Activated CD4-positive, alpha-beta T cell treated with anti-CD3 and anti-CD28 coated beads for 36 hours (primary cell): ENCODE measurements at regions not wholly inside any gene's neighbourhood (a gene's known extent, or its start where the extent isn't known, plus 50 kb on each side); places are given as distances from the start of the nearest gene placed in this dataset.
A peak's percentile ranks its signal among the peaks of the same experiment; 100 is the strongest.
"Not testable (repeated sequence)": the region's sequence is repeated elsewhere in the genome, so short reads cannot be mapped to it uniquely, and the experiment has no call there.

Source experiments
- ATAC-seq: fragments of 200-7000 bp; cut with Tn5 transposase; one replicate; pipeline ENCODE4 v1.10.0; 2021; ENCODE audit warnings: mild to moderate bottlenecking, moderate library complexity
- CTCF ChIA-PET: fragments of 350-600 bp; sonication (Branson Sonifier 250); formaldehyde crosslinking; loops from one replicate; lab custom pipeline; 2021; ENCODE audit warnings: antibody characterized with exemption; lab: Charles Lee
- POLR2A ChIA-PET: fragments of 350-600 bp; sonication (Branson Sonifier 250); formaldehyde crosslinking; loops from one replicate; lab custom pipeline; 2021; ENCODE audit warnings: antibody characterized with exemption, inconsistent platforms; lab: Charles Lee
- DNase-seq: peaks from one replicate; pipeline ENCODE4 v3.0.0-alpha.2; 2020
- H3K27ac Mint-ChIP-seq: one replicate; pipeline ENCODE4 v1.8.0; 2021; ENCODE audit warnings: mixed read lengths
- H3K27me3 Mint-ChIP-seq: one replicate; pipeline ENCODE4 v1.8.0; 2021; ENCODE audit warnings: mixed read lengths
- H3K36me3 Mint-ChIP-seq: one replicate; pipeline ENCODE4 v1.8.0; 2021; ENCODE audit warnings: low read depth, mixed read lengths
- H3K4me1 Mint-ChIP-seq: one replicate; pipeline ENCODE4 v1.8.0; 2021; ENCODE audit warnings: mixed read lengths
- H3K4me3 Mint-ChIP-seq: one replicate; pipeline ENCODE4 v1.8.0; 2021; ENCODE audit warnings: mild to moderate bottlenecking, moderate library complexity, mixed read lengths
- H3K9me3 Mint-ChIP-seq: one replicate; pipeline ENCODE4 v1.8.0; 2021; ENCODE audit warnings: low read depth, mixed read lengths
- intact Hi-C, 2 experiments: fragments of 100-400 bp; cut with DNase I in 1 of 2; cut with micrococcal nuclease in 1 of 2; formaldehyde crosslinking; loops; one replicate each; pipeline versions ENCODE4 v1.14.2 to v1.15.1; 2022 to 2024; cut with DNase I, micrococcal nuclease

DNA sequence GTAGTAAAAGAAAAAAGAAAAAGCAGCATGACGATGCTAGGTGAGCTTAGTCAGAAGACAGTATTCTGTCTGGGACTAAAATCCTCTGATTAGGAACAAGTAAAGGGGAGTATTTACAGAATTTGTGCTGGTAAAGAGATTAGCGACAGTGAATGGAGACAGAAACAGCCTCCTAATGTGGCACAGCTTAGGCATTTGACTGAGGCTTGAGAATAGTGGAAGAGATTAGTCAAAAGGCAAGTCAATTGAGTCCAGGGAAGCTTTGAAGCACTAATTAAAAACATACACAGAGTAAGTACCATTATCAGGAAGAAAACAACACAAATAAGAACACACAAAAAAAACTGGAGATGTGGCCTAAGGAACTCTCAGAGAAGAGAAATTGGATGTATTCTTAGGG is 131.9 kb upstream of the CLEC14A start:
- H3K36me3 Mint-ChIP-seq = no peaks in the 10 kb centered on the region
- ChIA-PET POLR2A (no interaction called here), CTCF (no interaction called here)
- H3K4me3 Mint-ChIP-seq = no peak overlapping the region
- no peak for DNase-seq
- intact Hi-C loops = no loop called here
- H3K4me1 Mint-ChIP-seq = no peaks in the 10 kb centered on the region
- H3K9me3 Mint-ChIP-seq = peaks cover 2% of the 10 kb centered on the region
- H3K27me3 Mint-ChIP-seq = no peaks in the 10 kb centered on the region
- no peak for ATAC-seq
- H3K27ac Mint-ChIP-seq = no peak overlapping the region

DNA sequence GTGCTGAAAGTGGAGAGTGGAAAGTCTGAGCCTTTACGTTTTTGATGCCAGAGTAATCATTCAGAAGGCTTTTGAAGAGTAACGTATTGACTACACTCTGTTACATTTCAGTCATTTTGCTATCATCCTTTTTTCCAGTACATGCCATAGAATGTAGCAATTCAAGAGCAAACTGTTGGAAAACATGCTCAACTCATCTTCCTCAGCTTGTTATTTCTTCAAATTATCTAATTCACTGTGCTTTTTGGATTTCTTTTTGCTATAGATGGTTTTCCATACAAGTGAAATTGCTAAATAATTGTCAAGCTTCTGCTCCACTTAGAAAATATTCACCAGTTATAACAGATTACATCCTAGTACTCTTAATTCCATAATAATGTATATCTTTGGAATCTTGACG is 129.9 kb upstream of the CLEC14A start:
- CTCF ChIA-PET = no interaction called here
- DNase-seq (no peak), ATAC-seq (no peak)
- no peaks in the 10 kb centered on the region for H3K36me3 Mint-ChIP-seq
- no peak overlapping the region for H3K4me3 Mint-ChIP-seq
- no peaks in the 10 kb centered on the region for H3K9me3 Mint-ChIP-seq
- POLR2A ChIA-PET = no interaction called here
- no peaks in the 10 kb centered on the region for H3K27me3 Mint-ChIP-seq
- no peaks in the 10 kb centered on the region for H3K4me1 Mint-ChIP-seq
- intact Hi-C loops = no loop called here
- no peak overlapping the region for H3K27ac Mint-ChIP-seq

DNA sequence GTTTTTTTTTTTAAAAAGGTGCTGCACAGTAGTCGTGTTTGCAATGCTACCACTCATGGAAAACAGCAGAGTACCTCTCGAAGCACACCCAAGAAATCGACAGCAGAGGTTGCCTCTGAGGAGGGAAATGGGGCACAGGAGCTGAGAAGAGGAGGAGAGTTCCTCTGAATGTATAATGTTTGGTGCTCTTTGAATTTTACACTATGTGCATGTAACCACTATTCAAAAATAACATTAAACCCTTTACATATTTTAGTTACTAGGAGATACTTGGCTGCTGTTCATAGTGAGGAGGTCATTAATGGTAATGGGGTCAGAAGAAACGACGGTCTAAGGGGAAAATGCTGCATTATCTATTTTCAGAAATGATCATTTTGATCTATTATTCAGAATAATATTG is 129.4 kb upstream of the CLEC14A start:
- ATAC-seq (no peak), DNase-seq (no peak)
- H3K4me1 Mint-ChIP-seq = no peaks in the 10 kb centered on the region
- H3K9me3 Mint-ChIP-seq = no peaks in the 10 kb centered on the region
- H3K27ac Mint-ChIP-seq = no peak overlapping the region
- no peaks in the 10 kb centered on the region for H3K27me3 Mint-ChIP-seq
- intact Hi-C loops = no loop called here
- H3K36me3 Mint-ChIP-seq = no peaks in the 10 kb centered on the region
- ChIA-PET CTCF (no interaction called here), POLR2A (no interaction called here)
- no peak overlapping the region for H3K4me3 Mint-ChIP-seq

DNA sequence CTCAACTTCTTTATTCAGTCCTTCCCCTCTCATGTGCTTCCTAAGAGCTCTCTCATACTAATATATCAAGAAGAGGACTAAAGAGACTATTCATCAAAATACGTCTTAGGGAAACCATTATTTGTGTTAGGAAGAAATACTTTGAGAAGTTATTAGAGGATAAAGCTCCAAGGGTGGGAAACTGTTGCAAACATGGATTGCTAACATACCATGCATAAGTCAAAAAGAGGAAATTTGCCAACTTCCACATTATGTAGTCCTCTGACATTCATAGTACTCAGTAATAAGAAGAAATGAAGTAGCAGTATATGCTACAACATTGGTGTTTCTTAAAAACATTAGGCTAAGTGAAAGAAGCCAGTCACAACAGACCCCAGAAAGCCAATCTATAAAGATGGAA is 128.8 kb upstream of the CLEC14A start:
- intact Hi-C loops = no loop called here
- Mint-ChIP-seq H3K36me3 (no peaks in the 10 kb centered on the region), H3K27me3 (no peaks in the 10 kb centered on the region), H3K4me3 (no peak overlapping the region), H3K4me1 (no peaks in the 10 kb centered on the region), H3K9me3 (no peaks in the 10 kb centered on the region), H3K27ac (no peak overlapping the region)
- no peak for DNase-seq
- CTCF ChIA-PET = interaction anchor here (1.0 kb wide), 1 partner anchor 9 kb away, joined by 4 read pairs; no protein-coding TSS in a partner anchor
- ATAC-seq = no peak
- POLR2A ChIA-PET = no interaction called here

DNA sequence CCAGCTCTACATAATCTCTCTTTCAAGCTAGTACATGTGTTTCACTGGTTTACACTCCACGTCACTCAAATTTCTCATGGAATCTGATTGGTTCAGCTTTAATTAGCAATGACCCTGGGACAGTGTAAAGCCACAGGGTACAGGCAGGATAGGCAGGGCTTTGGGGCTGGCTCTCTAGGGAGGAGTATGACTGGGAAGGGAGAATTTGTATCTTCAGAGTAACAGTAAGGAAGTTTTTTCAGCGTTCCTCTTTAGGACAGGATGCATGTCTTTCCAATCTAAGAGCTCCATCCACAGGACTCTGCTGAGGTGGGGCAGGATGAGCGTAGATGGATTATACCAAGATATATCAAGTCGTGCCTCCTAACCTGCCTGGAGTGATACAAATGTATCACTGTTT is 112.0 kb upstream of the CLEC14A start:
- no peak for DNase-seq
- Mint-ChIP-seq H3K4me1 (no peaks in the 10 kb centered on the region), H3K27me3 (no peaks in the 10 kb centered on the region), H3K36me3 (no peaks in the 10 kb centered on the region), H3K9me3 (no peaks in the 10 kb centered on the region), H3K4me3 (no peak overlapping the region), H3K27ac (no peak overlapping the region)
- POLR2A ChIA-PET = no interaction called here
- CTCF ChIA-PET = no interaction called here
- ATAC-seq = no peak
- intact Hi-C loops = no loop called here

DNA sequence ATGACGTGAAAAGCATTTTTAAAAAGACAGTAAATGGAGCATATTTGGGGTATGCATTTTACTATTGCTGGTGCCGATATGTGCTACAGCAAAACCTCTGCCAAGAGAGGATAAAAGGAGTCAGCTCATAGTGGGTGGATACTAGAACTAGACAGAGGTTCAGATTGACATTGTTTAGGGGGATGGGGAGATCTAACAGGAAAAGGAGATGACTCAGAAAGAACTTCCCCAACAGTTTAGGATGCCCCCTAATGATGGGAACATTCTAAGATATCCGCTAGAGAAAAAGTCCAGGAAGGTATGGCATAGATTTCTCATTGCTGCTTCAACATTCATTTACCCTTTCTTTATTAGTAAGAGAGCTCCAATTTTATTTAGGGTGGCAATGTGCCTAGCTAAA is 110.5 kb upstream of the CLEC14A start:
- DNase-seq = no peak
- peaks cover 3% of the 10 kb centered on the region for H3K9me3 Mint-ChIP-seq
- H3K36me3 Mint-ChIP-seq = no peaks in the 10 kb centered on the region
- ATAC-seq = no peak
- intact Hi-C loops = no loop called here
- CTCF ChIA-PET = no interaction called here
- H3K4me1 Mint-ChIP-seq = no peaks in the 10 kb centered on the region
- no peak overlapping the region for H3K4me3 Mint-ChIP-seq
- H3K27me3 Mint-ChIP-seq = no peaks in the 10 kb centered on the region
- no peak overlapping the region for H3K27ac Mint-ChIP-seq
- POLR2A ChIA-PET = no interaction called here

DNA sequence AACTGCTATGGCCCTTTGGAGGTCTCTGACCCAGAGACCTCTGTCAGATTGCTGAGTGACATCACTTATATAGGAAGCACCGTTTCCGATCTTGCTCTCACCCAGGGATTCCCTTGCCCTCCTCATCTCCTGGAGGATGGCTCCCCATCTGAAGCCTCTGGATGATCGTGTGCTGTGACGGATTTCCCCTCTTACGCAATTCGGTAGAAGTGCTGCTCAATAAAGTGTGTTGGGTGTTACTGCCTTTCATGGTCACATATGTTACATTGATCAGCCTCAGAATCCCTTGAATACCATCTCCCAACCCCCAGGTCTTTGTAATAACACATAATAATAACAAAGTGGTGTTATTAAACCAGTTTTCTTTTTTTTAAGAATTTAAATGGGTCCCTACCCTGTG is 107.3 kb upstream of the CLEC14A start:
- DNase-seq = no peak
- no peak overlapping the region for H3K4me3 Mint-ChIP-seq
- CTCF ChIA-PET = no interaction called here
- intact Hi-C loops = no loop called here
- ATAC-seq = no peak
- H3K4me1 Mint-ChIP-seq = no peaks in the 10 kb centered on the region
- H3K9me3 Mint-ChIP-seq = peaks cover 6% of the 10 kb centered on the region
- H3K27ac Mint-ChIP-seq = no peak overlapping the region
- POLR2A ChIA-PET = no interaction called here
- no peaks in the 10 kb centered on the region for H3K36me3 Mint-ChIP-seq
- no peaks in the 10 kb centered on the region for H3K27me3 Mint-ChIP-seq

DNA sequence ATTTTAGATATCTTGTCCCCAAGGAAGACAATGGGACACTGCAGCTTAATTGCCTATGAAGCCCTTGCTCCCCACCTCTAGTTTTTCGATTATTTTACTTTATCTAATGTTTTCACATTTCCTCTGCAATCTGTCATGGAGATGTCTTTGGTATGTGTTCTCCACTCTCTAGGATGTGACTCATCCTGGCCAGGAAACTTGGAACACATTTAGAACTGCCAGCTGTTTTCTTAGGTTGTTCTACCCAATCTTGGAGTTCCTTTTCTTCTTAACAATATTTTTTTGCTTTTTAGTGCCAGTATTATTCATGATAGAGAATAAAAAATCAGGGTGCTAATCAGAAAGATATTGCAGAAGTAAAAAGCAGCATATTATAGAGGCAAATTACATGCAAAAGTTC is 101.7 kb upstream of the CLEC14A start:
- H3K4me3 Mint-ChIP-seq = no peak overlapping the region
- ChIA-PET CTCF (no interaction called here), POLR2A (no interaction called here)
- no peak overlapping the region for H3K27ac Mint-ChIP-seq
- H3K36me3 Mint-ChIP-seq = no peaks in the 10 kb centered on the region
- H3K27me3 Mint-ChIP-seq = no peaks in the 10 kb centered on the region
- intact Hi-C loops = no loop called here
- no peak for DNase-seq
- no peak for ATAC-seq
- no peaks in the 10 kb centered on the region for H3K4me1 Mint-ChIP-seq
- peaks cover 8% of the 10 kb centered on the region for H3K9me3 Mint-ChIP-seq

DNA sequence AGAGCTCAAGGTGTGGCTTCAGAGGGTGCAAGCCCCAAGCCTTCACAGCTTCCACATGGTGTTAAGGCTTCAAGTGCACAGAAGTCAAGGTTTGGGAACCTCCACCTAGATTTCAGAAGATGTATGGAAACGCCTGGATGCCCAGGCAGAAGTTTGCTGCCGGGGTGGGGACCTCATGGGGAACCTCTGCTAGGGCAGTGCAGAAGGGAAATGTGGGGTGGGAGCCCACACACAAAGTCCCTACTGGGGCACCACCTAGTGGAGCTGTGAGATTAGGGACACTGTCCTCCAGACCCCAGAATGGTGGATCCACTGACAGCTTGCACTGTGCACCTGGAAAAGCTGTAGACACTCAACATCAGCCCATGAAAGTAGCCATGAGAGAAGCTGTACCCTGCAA is 99.6 kb upstream of the CLEC14A start:
- intact Hi-C loops, H3K27me3 Mint-ChIP-seq, ATAC-seq, H3K9me3 Mint-ChIP-seq, H3K4me3 Mint-ChIP-seq, H3K27ac Mint-ChIP-seq, CTCF ChIA-PET, POLR2A ChIA-PET, H3K4me1 Mint-ChIP-seq, H3K36me3 Mint-ChIP-seq: not testable (repeated sequence)
- peak; percentile 6 for DNase-seq

DNA sequence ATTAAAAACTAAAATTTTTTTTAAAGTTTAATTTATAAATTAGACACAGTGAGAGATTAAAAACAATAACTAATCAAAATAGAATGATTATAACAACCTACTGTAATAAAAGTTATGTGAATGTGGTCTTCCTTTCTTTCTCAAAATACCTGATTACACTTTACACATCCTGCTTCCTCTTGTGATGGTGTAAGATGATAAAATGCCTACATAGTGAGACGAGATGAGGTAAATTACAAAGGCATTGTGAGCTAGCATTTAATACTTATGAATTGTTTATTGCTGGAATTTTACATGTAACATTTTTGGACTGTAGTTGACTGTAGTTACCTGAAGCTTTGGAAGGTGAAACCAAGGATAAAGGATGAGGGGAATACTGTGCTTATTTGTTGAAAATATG is 94.2 kb upstream of the CLEC14A start:
- intact Hi-C loops = no loop called here

DNA sequence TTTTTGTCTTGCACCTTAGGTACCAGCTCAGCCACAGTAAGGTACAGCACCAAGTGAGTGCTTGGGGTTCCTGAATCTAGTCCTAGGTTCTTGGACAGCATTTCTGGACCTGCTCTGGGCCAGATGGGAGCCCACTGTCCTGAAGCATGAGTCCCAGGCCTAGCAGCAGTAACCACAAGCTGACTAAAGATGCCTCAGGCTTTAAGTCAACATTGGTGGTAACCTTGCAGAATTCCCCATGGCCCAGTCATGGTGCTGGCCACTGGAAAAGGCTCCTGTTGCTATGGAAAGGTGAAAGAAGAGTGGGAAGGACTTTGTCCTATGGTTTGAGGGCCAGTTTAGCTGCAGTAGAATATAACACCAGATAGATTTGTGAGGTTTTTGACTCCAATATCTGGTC is 86.9 kb upstream of the CLEC14A start:
- H3K4me1 Mint-ChIP-seq = no peaks in the 10 kb centered on the region
- H3K36me3 Mint-ChIP-seq = no peaks in the 10 kb centered on the region
- H3K4me3 Mint-ChIP-seq = no peak overlapping the region
- ChIA-PET POLR2A (no interaction called here), CTCF (no interaction called here)
- no peak overlapping the region for H3K27ac Mint-ChIP-seq
- intact Hi-C loops = no loop called here
- H3K9me3 Mint-ChIP-seq = peaks cover 1% of the 10 kb centered on the region
- DNase-seq (no peak), ATAC-seq (no peak)
- H3K27me3 Mint-ChIP-seq = no peaks in the 10 kb centered on the region

More for the DNA sequence above, 94.2 kb upstream of the CLEC14A start:
- Mint-ChIP-seq H3K9me3 (peaks cover 2% of the 10 kb centered on the region), H3K4me1 (no peaks in the 10 kb centered on the region), H3K36me3 (no peaks in the 10 kb centered on the region), H3K27me3 (no peaks in the 10 kb centered on the region), H3K27ac (no peak overlapping the region), H3K4me3 (no peak overlapping the region)
- ChIA-PET CTCF (no interaction called here), POLR2A (no interaction called here)
- ATAC-seq = no peak
- no peak for DNase-seq

DNA sequence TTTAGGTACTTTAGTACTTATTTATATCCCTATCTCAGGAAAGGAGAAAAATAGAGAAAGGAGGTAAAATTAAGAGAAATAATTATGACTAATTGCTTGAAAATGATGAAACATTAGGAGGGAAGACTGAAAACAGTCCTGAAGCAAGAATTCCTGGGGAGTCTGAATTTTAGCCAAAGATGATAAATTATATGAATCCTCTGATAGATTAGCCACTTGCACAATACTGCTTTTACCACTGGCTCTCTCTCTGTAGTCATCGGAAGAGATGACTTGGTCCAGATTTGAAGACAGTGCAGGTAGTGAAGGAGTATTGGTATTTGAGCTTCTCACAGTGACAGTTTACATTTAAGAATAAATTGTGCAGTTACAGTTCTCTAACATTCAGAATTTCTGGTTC is 83.8 kb upstream of the CLEC14A start:
- intact Hi-C loops = no loop called here
- Mint-ChIP-seq H3K27ac (no peak overlapping the region), H3K4me1 (no peaks in the 10 kb centered on the region), H3K9me3 (peaks cover under 1% of the 10 kb centered on the region), H3K27me3 (no peaks in the 10 kb centered on the region), H3K4me3 (no peak overlapping the region), H3K36me3 (no peaks in the 10 kb centered on the region)
- POLR2A ChIA-PET = no interaction called here
- DNase-seq (no peak), ATAC-seq (no peak)
- CTCF ChIA-PET = no interaction called here

DNA sequence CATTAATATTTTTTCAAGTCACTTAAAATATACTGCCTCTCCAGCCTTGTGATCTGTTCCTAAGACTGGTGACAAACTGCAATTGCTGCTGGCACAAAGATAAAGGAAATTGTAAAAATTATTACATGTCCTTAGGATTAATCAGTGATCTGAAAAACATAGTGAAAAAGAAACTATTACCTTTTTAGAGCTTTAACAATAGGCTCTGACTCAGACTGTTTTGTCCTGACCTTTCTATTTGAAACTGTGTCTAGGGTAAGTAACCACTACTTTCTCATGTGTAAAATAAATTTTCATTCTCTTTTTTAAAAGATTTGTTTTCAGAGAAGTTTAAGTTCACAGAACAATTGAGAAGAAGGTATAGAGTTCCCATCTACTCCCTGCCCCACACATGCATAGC is 80.4 kb upstream of the CLEC14A start:
- ChIA-PET POLR2A (no interaction called here), CTCF (no interaction called here)
- Mint-ChIP-seq H3K36me3 (no peaks in the 10 kb centered on the region), H3K4me1 (no peaks in the 10 kb centered on the region), H3K4me3 (no peak overlapping the region), H3K27ac (no peak overlapping the region), H3K9me3 (no peaks in the 10 kb centered on the region), H3K27me3 (no peaks in the 10 kb centered on the region)
- intact Hi-C loops = no loop called here
- DNase-seq = no peak
- no peak for ATAC-seq
